HepG2 (cell line): ENCODE measurements at regions not wholly inside any gene's neighbourhood (a gene's known extent, or its start where the extent isn't known, plus 50 kb on each side); places are given as distances from the start of the nearest gene placed in this dataset.

Source experiments
- DNMT3B ChIP-seq: conservative IDR thresholded peaks from 2 replicates; pipeline ENCODE4 v1.6.1; 2016; ENCODE audit warnings: missing biosample characterization, control low read depth
- GATA4 ChIP-seq: sonication (generic); IDR thresholded peaks from 2 replicates; pipeline ENCODE4 v1.6.1; 2016; ENCODE audit warnings: antibody characterized with exemption, low read depth, borderline replicate concordance
- HMG20B ChIP-seq: conservative IDR thresholded peaks from 2 replicates; pipeline ENCODE4 v1.6.1; 2016; ENCODE audit warnings: missing genetic modification reagents, missing compliant biosample characterization
- NR2F2 ChIP-seq: IDR thresholded peaks from 2 replicates; pipeline ENCODE4 v1.6.1; 2012; ENCODE audit warnings: low read depth, inconsistent platforms, borderline replicate concordance
- POGZ ChIP-seq: sonication (generic); formaldehyde crosslinking; IDR thresholded peaks from 2 replicates; pipeline ENCODE4 v1.4.0; 2020; ENCODE audit warnings: mild to moderate bottlenecking, missing genetic modification reagents
- RXRA ChIP-seq: sonication (generic); formaldehyde crosslinking; IDR thresholded peaks from 2 replicates; pipeline ENCODE4 v1.5.1; 2020; ENCODE audit warnings: missing genetic modification reagents
- SMAD3 ChIP-seq: sonication (generic); formaldehyde crosslinking; IDR thresholded peaks from 2 replicates; pipeline ENCODE4 v1.4.0; 2020; ENCODE audit warnings: missing genetic modification reagents
- SOX6 ChIP-seq, 2 experiments: fragments of 450-650 bp in 1 of 2; sonication (generic) in 1 of 2; formaldehyde crosslinking in 1 of 2; IDR thresholded peaks; 2 replicates each; pipeline versions ENCODE4 v1.4.0 to v1.6.1; 2017 to 2020; ENCODE audit warnings: antibody characterized with exemption in 1 of 2, mild to moderate bottlenecking in 1 of 2, missing genetic modification reagents in 1 of 2
- SP5 ChIP-seq: IDR thresholded peaks from 2 replicates; pipeline ENCODE4 v1.6.1; 2016; ENCODE audit warnings: low read depth, borderline replicate concordance
- TBL1XR1 ChIP-seq: fragments of 150-350 bp; IDR thresholded peaks from 2 replicates; pipeline ENCODE4 v1.6.1; 2014; ENCODE audit warnings: borderline replicate concordance, low read length; ENCODE audit not compliant: partially characterized antibody
- TCF7L2 ChIP-seq: IDR thresholded peaks from 2 replicates; pipeline ENCODE4 v1.6.1; 2011; ENCODE audit warnings: mild to moderate bottlenecking, low read depth, low read length, moderate library complexity
- YY1 ChIP-seq: IDR thresholded peaks from 2 replicates; pipeline ENCODE4 v1.6.1; 2011; ENCODE audit warnings: low read length, low read depth, moderate library complexity, mild to moderate bottlenecking; ENCODE audit not compliant: insufficient read depth, insufficient replicate concordance
- ZFAT ChIP-seq: sonication (generic); formaldehyde crosslinking; conservative IDR thresholded peaks from 2 replicates; pipeline ENCODE4 v1.8.1; 2023; ENCODE audit warnings: missing genetic modification reagents, inconsistent platforms
- ZNF331 ChIP-seq: sonication (generic); formaldehyde crosslinking; IDR thresholded peaks from 2 replicates; pipeline ENCODE4 v1.4.0; 2020; ENCODE audit warnings: missing genetic modification reagents
- ZNF770 ChIP-seq: sonication (generic); formaldehyde crosslinking; IDR thresholded peaks from 2 replicates; pipeline ENCODE4 v1.5.0; 2020; ENCODE audit warnings: mild to moderate bottlenecking, missing genetic modification reagents
- ZNF780A ChIP-seq: sonication (generic); formaldehyde crosslinking; IDR thresholded peaks from 2 replicates; pipeline ENCODE4 v1.8.0; 2022; ENCODE audit warnings: mild to moderate bottlenecking, missing genetic modification reagents, moderate library complexity
- TF ChIP-seq, protein P1 (sequence below): sonication (generic); formaldehyde crosslinking; IDR thresholded peaks from 2 replicates; pipeline ENCODE4 v1.4.0; 2020; ENCODE audit warnings: missing genetic modification reagents
- TF ChIP-seq, protein P2 (sequence below): sonication (generic); formaldehyde crosslinking; IDR thresholded peaks from 2 replicates; pipeline ENCODE4 v1.8.1; 2023; ENCODE audit warnings: missing genetic modification reagents, mild to moderate bottlenecking, borderline replicate concordance
- TF ChIP-seq, protein P3 (sequence below): fragments of 450-650 bp; IDR thresholded peaks from 2 replicates; pipeline ENCODE4 v1.6.1; 2017; ENCODE audit warnings: mild to moderate bottlenecking
- TF ChIP-seq, protein P4 (sequence below): sonication (generic); formaldehyde crosslinking; IDR thresholded peaks from 2 replicates; pipeline ENCODE4 v1.5.0; 2020; ENCODE audit warnings: mild to moderate bottlenecking, missing genetic modification reagents, moderate library complexity
- TF ChIP-seq, protein P5 (sequence below): sonication (generic); formaldehyde crosslinking; IDR thresholded peaks from 2 replicates; pipeline ENCODE4 v1.4.0; 2020; ENCODE audit warnings: missing genetic modification reagents

DNA sequence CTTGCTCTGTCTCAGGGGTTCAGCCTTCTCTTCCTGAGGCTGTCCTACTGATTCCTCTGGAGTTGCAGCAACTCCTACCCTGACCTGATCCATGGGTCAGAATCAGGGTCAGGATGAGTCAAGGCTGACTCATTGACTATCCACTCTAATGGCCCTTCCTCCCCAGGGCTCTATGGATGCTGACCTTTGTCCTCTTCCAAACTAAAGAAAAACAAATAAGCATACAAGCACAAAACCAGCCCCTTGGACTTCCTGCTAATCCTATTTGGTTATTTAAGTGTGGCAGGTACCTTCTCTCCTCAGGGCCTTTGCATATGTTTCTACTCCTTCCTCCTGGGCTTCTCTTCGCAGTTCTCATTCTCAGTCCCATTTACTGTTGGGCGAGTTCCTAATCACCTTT is 204.5 kb upstream of the NAV2 start (continued):
- TF ChIP-seq ZNF770 (CRISPR knock-in tag) = no peak
- TF ChIP-seq HMG20B (CRISPR knock-in tag) = no peak
- TF ChIP-seq SP5 (CRISPR knock-in tag) = no peak
- TF ChIP-seq, protein P1, sequence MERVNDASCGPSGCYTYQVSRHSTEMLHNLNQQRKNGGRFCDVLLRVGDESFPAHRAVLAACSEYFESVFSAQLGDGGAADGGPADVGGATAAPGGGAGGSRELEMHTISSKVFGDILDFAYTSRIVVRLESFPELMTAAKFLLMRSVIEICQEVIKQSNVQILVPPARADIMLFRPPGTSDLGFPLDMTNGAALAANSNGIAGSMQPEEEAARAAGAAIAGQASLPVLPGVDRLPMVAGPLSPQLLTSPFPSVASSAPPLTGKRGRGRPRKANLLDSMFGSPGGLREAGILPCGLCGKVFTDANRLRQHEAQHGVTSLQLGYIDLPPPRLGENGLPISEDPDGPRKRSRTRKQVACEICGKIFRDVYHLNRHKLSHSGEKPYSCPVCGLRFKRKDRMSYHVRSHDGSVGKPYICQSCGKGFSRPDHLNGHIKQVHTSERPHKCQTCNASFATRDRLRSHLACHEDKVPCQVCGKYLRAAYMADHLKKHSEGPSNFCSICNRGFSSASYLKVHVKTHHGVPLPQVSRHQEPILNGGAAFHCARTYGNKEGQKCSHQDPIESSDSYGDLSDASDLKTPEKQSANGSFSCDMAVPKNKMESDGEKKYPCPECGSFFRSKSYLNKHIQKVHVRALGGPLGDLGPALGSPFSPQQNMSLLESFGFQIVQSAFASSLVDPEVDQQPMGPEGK (CRISPR knock-in tag) = no peak
- TF ChIP-seq NR2F2 = peak; percentile 85
- TF ChIP-seq DNMT3B (CRISPR knock-in tag) = no peak
- peak; percentile 59; the same call in 1 of the 2 replicates for TF ChIP-seq ZNF331 (CRISPR knock-in tag)
- TF ChIP-seq, protein P2, sequence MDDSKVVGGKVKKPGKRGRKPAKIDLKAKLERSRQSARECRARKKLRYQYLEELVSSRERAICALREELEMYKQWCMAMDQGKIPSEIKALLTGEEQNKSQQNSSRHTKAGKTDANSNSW (CRISPR knock-in tag) = no peak
- TF ChIP-seq RXRA (CRISPR knock-in tag) = peak; percentile 73; the same call in 1 of the 2 replicates
- TF ChIP-seq TCF7L2 = no peak
- TF ChIP-seq, protein P3, sequence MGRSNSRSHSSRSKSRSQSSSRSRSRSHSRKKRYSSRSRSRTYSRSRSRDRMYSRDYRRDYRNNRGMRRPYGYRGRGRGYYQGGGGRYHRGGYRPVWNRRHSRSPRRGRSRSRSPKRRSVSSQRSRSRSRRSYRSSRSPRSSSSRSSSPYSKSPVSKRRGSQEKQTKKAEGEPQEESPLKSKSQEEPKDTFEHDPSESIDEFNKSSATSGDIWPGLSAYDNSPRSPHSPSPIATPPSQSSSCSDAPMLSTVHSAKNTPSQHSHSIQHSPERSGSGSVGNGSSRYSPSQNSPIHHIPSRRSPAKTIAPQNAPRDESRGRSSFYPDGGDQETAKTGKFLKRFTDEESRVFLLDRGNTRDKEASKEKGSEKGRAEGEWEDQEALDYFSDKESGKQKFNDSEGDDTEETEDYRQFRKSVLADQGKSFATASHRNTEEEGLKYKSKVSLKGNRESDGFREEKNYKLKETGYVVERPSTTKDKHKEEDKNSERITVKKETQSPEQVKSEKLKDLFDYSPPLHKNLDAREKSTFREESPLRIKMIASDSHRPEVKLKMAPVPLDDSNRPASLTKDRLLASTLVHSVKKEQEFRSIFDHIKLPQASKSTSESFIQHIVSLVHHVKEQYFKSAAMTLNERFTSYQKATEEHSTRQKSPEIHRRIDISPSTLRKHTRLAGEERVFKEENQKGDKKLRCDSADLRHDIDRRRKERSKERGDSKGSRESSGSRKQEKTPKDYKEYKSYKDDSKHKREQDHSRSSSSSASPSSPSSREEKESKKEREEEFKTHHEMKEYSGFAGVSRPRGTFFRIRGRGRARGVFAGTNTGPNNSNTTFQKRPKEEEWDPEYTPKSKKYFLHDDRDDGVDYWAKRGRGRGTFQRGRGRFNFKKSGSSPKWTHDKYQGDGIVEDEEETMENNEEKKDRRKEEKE = no peak
- no peak for TF ChIP-seq ZFAT (CRISPR knock-in tag)
- no peak for TF ChIP-seq SOX6 (IDR thresholded peaks at IDR 0.05)
- peak; percentile 51; the same call in 1 of the 2 replicates for TF ChIP-seq SOX6 (CRISPR knock-in tag; IDR thresholded peaks at IDR 0.05)
- TF ChIP-seq POGZ = peak; percentile 46; the same call in 1 of the 2 replicates
- TF ChIP-seq GATA4 = no peak
- TF ChIP-seq SMAD3 = no peak
- no peak for TF ChIP-seq ZNF780A (CRISPR knock-in tag)
- TF ChIP-seq, protein P4, sequence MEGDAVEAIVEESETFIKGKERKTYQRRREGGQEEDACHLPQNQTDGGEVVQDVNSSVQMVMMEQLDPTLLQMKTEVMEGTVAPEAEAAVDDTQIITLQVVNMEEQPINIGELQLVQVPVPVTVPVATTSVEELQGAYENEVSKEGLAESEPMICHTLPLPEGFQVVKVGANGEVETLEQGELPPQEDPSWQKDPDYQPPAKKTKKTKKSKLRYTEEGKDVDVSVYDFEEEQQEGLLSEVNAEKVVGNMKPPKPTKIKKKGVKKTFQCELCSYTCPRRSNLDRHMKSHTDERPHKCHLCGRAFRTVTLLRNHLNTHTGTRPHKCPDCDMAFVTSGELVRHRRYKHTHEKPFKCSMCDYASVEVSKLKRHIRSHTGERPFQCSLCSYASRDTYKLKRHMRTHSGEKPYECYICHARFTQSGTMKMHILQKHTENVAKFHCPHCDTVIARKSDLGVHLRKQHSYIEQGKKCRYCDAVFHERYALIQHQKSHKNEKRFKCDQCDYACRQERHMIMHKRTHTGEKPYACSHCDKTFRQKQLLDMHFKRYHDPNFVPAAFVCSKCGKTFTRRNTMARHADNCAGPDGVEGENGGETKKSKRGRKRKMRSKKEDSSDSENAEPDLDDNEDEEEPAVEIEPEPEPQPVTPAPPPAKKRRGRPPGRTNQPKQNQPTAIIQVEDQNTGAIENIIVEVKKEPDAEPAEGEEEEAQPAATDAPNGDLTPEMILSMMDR (CRISPR knock-in tag) = no peak
- TF ChIP-seq, protein P5, sequence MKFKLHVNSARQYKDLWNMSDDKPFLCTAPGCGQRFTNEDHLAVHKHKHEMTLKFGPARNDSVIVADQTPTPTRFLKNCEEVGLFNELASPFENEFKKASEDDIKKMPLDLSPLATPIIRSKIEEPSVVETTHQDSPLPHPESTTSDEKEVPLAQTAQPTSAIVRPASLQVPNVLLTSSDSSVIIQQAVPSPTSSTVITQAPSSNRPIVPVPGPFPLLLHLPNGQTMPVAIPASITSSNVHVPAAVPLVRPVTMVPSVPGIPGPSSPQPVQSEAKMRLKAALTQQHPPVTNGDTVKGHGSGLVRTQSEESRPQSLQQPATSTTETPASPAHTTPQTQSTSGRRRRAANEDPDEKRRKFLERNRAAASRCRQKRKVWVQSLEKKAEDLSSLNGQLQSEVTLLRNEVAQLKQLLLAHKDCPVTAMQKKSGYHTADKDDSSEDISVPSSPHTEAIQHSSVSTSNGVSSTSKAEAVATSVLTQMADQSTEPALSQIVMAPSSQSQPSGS (CRISPR knock-in tag) = no peak
- no peak for TF ChIP-seq TBL1XR1
- no peak for TF ChIP-seq YY1
